IMR-90 (cell line): ENCODE measurements at regions not wholly inside any gene's neighbourhood (a gene's known extent, or its start where the extent isn't known, plus 50 kb on each side); places are given as distances from the start of the nearest gene placed in this dataset.

Source experiments
- MAFK ChIP-seq: IDR thresholded peaks from 2 replicates; pipeline ENCODE4 v1.6.1; 2012; ENCODE audit warnings: low read depth, low read length, improper control_type of control experiment
- MAZ ChIP-seq: IDR thresholded peaks from 2 replicates; pipeline ENCODE4 v1.6.1; 2012; ENCODE audit warnings: low read depth, mild to moderate bottlenecking, low read length, improper control_type of control experiment, moderate library complexity, borderline replicate concordance
- TF ChIP-seq, protein P1 (sequence below): conservative IDR thresholded peaks from 2 replicates; pipeline ENCODE4 v1.5.1; 2012; ENCODE audit warnings: mild to moderate bottlenecking, low read depth, low read length, improper control_type of control experiment

GRCh38 chr2:598058-598802 lies 79.0 kb downstream of the TMEM18 start:
- no peak for TF ChIP-seq MAZ
- no peak for TF ChIP-seq MAFK
- TF ChIP-seq, protein P1, sequence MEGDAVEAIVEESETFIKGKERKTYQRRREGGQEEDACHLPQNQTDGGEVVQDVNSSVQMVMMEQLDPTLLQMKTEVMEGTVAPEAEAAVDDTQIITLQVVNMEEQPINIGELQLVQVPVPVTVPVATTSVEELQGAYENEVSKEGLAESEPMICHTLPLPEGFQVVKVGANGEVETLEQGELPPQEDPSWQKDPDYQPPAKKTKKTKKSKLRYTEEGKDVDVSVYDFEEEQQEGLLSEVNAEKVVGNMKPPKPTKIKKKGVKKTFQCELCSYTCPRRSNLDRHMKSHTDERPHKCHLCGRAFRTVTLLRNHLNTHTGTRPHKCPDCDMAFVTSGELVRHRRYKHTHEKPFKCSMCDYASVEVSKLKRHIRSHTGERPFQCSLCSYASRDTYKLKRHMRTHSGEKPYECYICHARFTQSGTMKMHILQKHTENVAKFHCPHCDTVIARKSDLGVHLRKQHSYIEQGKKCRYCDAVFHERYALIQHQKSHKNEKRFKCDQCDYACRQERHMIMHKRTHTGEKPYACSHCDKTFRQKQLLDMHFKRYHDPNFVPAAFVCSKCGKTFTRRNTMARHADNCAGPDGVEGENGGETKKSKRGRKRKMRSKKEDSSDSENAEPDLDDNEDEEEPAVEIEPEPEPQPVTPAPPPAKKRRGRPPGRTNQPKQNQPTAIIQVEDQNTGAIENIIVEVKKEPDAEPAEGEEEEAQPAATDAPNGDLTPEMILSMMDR, result no peak
